ENCODE measurements at regions not wholly inside any gene's neighbourhood (a gene's known extent, or its start where the extent isn't known, plus 50 kb on each side); places are given as distances from the start of the nearest gene placed in this dataset.

GRCh38 chr9:108351571-108351970 is 504.2 kb downstream of the ACTL7B start:
- Histone ChIP-seq H3K36me3 (ENCODE audit: control insufficient read depth in 2 of 2, insufficient read depth in 1 of 2, low read length in 2 of 2) (no peaks in the 10 kb centered on the region), H3K4me3 (ENCODE audit: low read depth, low read length) (no peak overlapping the region), H3K4me1 (ENCODE audit: control insufficient read depth, insufficient read depth, low read length) (no peaks in the 10 kb centered on the region), H3K9me3 (ENCODE audit: control insufficient read depth, insufficient read depth, low read depth, low read length) (no peaks in the 10 kb centered on the region), H3K27ac (ENCODE audit: extremely low read depth, low read depth, low read length) (no peak overlapping the region)
- CTCF ChIA-PET, result no interaction called here
- POLR2A ChIA-PET, result no interaction called here
- TF ChIP-seq ZNF701 (tag by site-specific recombination; IDR thresholded peaks at IDR 0.05), result no peak
- no peak for TF ChIP-seq ZBTB1 (tag by site-specific recombination; IDR thresholded peaks at IDR 0.05)
- TF ChIP-seq REPIN1 (tag by site-specific recombination; IDR thresholded peaks at IDR 0.05; ENCODE audit: low read depth), result no peak

- Histone ChIP-seq H3K36me3 (ENCODE audit: control insufficient read depth in 2 of 2, insufficient read depth in 1 of 2, low read length in 2 of 2) (no peaks in the 10 kb centered on the region), H3K27ac (ENCODE audit: extremely low read depth, low read depth, low read length) (no peak overlapping the region), H3K4me3 (ENCODE audit: low read depth, low read length) (no peak overlapping the region), H3K4me1 (ENCODE audit: control insufficient read depth, insufficient read depth, low read length) (no peaks in the 10 kb centered on the region), H3K9me3 (ENCODE audit: control insufficient read depth, insufficient read depth, low read depth, low read length) (no peaks in the 10 kb centered on the region)
- ChIA-PET CTCF (interaction anchor here (1.0 kb wide), 1 partner anchor 121 kb away, joined by 3 read pairs; no protein-coding TSS in a partner anchor), POLR2A (no interaction called here)
- no peak for TF ChIP-seq PRDM10 (tag by site-specific recombination; IDR thresholded peaks at IDR 0.05)
These were observed 508.2 kb downstream of the ACTL7B start for GRCh38 chr9:108347463-108348188.

- ChIA-PET POLR2A (no interaction called here), CTCF (no interaction called here)
- H3K36me3 ChIP-seq (ENCODE audit: control insufficient read depth in 2 of 2, insufficient read depth in 1 of 2, low read length in 2 of 2), result no peaks in the 10 kb centered on the region
- H3K27ac ChIP-seq (ENCODE audit: extremely low read depth, low read depth, low read length), result no peak overlapping the region
- H3K4me1 ChIP-seq (ENCODE audit: control insufficient read depth, insufficient read depth, low read length), result no peaks in the 10 kb centered on the region
- H3K4me3 ChIP-seq (ENCODE audit: low read depth, low read length), result no peak overlapping the region
- no peaks in the 10 kb centered on the region for H3K9me3 ChIP-seq (ENCODE audit: control insufficient read depth, insufficient read depth, low read depth, low read length)
- TF ChIP-seq ZBTB17 (tag by site-specific recombination; IDR thresholded peaks at IDR 0.05), result no peak
- TF ChIP-seq ZNF266 (tag by site-specific recombination; IDR thresholded peaks at IDR 0.05; ENCODE audit: low read depth), result no peak
- TF ChIP-seq ZNF169 (tag by site-specific recombination; IDR thresholded peaks at IDR 0.05), result no peak
- TF ChIP-seq ZNF530 (tag by site-specific recombination; IDR thresholded peaks at IDR 0.05; ENCODE audit: low read depth), result no peak
- no peak for TF ChIP-seq CTCF (tag by site-specific recombination; IDR thresholded peaks at IDR 0.05)
- TF ChIP-seq ZSCAN4 (tag by site-specific recombination; IDR thresholded peaks at IDR 0.05), result no peak
- no peak for TF ChIP-seq KLF1 (tag by site-specific recombination; IDR thresholded peaks at IDR 0.05)
- no peak for TF ChIP-seq ZNF660 (tag by site-specific recombination; IDR thresholded peaks at IDR 0.05)
- no peak for TF ChIP-seq ZNF335 (tag by site-specific recombination; conservative IDR thresholded peaks at IDR 0.05)
- no peak for TF ChIP-seq ZNF302 (tag by site-specific recombination; IDR thresholded peaks at IDR 0.05; ENCODE audit: low read depth)
- no peak for TF ChIP-seq ZNF677 (tag by site-specific recombination; IDR thresholded peaks at IDR 0.05)
These were observed 510.0 kb downstream of the ACTL7B start for GRCh38 chr9:108345826-108346225.
